Activated T-cell treated with anti-CD3 and anti-CD28 coated beads for 24 hours (primary cell): ENCODE measurements at regions not wholly inside any gene's neighbourhood (a gene's known extent, or its start where the extent isn't known, plus 50 kb on each side); places are given as distances from the start of the nearest gene placed in this dataset.
"Not testable (repeated sequence)": the region's sequence is repeated elsewhere in the genome, so short reads cannot be mapped to it uniquely, and the experiment has no call there.

Source experiments
- DNase-seq: peaks from one replicate; pipeline ENCODE4 v3.0.0-alpha.2; 2020; ENCODE audit warnings: low read depth

DNA sequence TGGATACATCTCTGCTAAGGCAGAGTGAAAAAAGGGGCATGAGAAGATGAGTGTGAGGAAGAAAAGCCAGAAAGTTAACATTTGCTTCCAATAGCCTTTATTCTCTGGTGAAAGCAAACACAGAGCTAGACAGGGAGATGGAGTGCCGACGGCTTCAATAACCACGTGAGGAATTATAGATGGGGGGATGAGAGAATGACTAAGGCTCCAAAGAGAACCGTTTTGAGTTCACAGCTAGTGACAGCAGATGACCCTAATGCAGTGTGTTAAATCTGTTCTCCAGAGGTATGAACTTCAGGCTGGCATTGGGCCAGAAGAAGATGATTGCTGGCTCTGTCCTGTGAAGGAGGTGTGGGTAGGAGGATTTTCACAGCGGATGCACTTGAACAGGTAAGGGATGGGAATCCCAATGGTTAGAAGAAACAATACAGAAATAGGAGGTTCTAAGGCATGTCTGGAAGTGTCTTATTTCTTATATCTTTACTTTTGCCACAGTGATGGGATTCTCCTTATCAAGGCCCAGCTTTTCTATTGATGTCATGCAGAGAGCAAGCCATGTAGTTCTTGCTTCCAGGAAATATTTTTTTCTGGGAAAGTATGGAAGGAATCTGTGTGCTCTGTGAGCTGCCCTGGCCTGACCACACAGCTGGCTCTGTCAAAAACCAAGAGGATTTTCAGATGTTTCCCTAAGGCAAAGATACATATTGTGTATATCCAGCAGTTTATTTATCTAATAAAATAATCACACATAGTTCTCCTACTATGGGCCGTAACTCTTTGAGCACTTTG lies 573.8 kb downstream of the LTN1 start:
- no peak for DNase-seq

GRCh38 chr21:28410256-28410655 lies 582.4 kb downstream of the LTN1 start:
- DNase-seq = no peak

DNA sequence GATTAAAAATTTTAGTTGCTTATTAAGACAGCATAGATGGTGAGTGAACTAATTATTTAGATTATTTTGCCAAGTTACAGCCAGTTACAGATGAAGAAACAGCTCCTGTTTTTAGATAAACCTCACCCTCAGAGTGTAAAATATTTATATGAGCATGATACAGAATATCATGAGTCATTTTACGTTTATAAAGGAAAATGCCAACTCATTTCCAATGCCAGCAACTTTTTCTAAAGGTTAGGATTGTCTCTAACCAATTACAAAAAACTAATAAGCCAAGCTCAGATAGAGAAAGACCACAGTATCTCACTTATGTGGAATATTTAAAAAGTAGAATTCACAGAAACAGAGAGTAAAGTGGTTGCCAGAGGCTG lies 590.1 kb downstream of the LTN1 start:
- DNase-seq = no peak

GRCh38 chr21:28397040-28397439 lies 595.6 kb downstream of the LTN1 start:
- DNase-seq = no peak

GRCh38 chr21:28396421-28396820 lies 596.3 kb downstream of the LTN1 start:
- DNase-seq = no peak

GRCh38 chr21:28393279-28393678 lies 599.4 kb downstream of the LTN1 start:
- no peak for DNase-seq

GRCh38 chr21:28391938-28392849 lies 600.5 kb downstream of the LTN1 start:
- DNase-seq = no peak

DNA sequence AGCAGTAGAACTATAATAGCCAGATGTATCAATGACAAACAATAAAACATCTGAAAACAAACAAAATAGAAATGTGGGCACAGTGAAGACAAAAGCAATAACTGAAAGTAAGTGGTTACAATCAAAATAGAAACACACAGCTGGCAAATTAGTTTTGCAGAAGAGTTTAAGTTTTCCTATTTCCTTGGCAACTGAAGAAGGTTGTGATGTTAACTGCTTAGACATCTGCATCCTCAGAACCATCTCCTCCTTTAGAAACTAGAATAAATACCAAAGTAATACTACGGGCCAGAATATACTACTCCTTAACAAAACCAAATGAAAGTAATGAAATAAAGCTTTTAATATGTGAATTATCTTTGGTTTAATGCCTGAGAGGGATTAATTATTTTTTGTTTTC lies 605.5 kb downstream of the LTN1 start:
- DNase-seq = no peak

DNA sequence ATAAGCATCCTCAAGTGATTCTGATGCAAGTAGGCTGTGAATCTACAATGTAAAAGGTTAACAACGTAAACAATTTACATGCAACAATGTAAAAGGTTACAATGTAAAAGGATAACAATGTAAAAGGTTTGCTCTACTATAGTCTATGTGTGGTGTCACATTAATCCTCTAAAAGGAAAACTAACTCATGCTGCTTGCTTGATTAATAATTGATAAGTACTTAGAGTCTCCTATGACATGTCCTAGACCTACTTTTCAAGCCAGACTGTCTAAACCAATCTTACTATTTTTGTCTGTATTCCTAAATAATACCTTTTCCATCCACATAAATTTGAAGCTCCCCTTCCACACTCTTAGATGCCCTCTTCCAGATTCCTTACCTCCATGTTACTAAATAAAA lies 606.8 kb downstream of the LTN1 start:
- DNase-seq = no peak

DNA sequence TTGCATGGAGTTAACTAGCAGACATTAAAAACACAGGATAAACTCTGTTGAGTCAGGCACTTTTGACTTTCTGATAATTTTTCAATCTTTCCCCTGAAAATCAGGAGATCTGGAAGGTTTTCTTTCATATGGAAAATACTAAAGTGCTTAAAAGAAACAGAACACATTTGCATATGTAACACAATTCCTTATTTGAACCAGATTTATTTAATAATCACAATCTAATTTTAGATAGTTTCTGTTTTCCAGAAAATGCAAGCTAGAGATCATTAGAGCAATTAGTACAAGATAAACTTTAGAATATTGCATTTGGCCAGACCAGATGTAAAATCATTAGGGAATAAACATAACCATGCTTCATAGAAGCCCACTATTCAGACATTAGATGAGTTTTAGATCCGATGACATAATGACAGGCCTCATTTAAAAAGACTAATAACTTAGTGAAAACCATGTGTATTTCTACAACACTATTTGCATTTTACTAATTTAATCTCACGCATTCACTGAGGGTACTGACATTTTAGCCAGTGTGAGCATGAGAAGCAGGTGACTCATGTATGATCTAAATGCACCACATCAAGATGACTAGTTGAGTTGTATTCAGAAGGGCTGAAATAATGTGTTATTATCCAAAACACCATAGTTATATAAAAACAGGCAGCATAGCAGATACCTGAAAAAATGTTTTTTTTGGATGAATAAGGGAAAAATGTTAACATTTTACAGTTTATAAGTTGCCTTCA lies 611.5 kb downstream of the LTN1 start:
- not testable (repeated sequence) for DNase-seq

- no peak for DNase-seq
Observed at GRCh38 chr21:28380241-28380640, 612.4 kb downstream of the LTN1 start.

- no peak for DNase-seq
Observed at GRCh38 chr21:28378026-28378425, 614.7 kb downstream of the LTN1 start.

DNA sequence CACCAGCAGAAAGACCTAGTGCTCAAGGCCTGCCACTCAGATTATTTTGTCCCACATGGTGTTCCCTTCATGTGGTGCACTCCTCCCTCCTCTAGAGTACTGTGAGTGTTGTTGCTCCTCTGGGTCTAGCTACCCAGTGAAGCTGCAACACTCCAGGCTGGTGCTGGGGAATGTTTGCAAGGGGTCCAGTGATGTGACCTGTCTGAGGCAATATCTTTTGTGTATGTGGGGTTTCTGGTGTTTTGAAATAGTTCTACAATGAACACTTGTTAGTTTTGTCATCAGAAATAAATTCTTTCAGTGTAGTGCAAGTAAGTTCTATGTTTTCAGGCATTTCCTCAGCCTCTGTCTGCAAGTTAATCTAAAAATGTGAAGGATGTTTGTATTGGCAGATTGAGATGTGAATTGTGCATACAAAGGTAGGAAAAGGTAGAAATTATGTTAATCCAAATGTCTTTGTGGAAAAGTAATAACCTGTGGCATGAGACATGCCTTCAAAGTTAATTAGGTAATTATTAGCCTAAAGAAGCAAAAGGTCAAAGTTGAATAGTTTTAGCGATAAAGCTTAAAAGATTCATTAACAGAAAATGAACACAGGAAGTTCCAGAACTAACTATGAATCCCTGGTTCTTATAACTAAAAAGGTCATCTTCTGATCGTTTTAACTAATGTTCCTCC lies 616.8 kb downstream of the LTN1 start:
- DNase-seq = no peak

DNA sequence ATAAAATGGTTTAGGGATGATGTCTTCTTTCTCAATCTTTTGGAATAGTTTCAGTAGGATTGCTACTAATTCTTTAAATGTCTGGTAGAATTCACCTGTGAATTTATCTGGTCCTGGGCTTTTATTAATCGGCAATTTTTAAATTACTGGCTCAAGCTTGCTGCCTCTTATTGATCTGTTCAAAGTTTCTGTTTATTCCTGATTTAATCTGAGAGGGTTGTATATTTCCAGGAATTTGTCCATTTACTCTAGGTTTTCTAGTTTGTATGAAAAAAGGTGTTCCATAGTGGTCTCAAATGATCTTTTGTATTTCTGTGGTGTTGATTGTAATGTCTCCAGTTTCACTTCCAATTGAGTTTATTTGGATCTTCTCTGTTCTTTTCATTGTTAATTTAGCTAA lies 617.8 kb downstream of the LTN1 start:
- no peak for DNase-seq

GRCh38 chr21:28371713-28372112 lies 621.0 kb downstream of the LTN1 start:
- DNase-seq = no peak

DNA sequence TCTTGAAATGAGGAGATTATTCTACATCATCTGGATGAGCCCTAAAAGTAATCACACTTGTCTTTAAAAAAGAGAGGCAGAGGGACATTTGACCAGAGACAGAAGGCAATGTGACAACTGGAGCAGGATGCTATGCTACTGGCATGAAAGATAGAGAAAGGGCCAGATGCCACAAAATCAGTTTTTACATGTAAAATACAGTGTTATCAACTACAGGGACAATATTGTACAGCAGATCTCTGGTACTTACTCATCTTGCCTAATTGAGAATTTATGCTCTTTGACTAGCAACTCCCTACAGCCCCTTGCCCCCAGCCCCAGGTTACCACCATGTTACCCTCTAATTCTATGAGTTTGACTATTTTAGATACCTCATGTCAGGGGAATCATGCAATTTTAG lies 633.4 kb downstream of the LTN1 start:
- no peak for DNase-seq

DNA sequence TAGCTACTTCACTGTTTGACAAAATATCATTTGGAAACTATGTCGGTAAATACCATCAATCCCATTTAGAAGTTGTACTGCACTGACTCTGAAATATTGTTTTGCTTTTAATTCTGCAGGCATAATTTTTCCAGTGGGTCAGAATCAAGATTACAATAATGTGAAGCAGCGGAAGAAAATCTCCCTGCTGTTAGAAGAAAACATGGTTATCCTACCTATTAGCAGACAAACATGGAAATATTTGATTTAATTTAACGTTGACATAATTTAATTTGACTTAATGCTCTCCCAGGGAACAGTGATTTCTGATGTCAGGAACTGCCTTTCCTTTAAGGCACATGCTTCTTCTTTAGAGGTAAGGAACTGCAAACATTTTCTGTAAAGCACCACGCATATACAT lies 634.0 kb downstream of the LTN1 start:
- DNase-seq = no peak

DNA sequence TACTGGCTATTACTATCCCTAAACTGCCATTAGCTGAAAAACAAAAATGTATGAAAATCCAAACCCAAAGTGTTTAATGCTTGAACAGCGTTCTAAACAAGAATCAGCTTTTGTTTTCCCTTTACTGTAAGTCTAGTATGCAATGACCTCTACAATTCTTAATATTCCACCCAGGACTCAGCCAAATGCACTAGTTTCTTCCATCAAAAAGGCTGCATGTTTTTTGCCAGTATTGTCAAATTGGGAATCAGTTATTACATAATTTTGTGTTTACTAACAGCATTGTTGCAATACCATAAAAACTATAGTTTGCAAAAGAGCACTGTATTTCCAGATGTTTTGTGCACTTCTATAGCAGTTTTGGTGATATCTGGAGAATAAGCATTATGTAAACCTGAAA lies 634.5 kb downstream of the LTN1 start:
- DNase-seq = no peak

DNA sequence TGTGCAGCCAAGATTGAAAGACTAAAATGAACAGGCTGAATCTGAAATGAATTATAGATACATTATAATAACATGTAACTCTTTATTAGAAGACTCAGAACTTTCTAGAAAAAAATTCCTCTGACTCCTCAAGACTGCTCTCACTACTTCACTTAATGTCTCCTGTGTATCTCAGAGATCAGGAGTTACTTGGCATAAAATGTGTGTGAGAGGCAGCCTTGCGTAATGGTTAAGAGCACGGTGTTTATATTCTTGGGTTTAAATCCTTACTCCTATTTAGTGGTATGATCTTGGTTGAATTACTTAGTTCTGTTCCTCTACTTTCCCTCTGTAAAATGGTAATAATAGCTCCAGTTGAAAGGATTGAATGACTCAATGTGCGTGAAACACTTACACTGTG lies 634.9 kb downstream of the LTN1 start:
- no peak for DNase-seq

- DNase-seq = no peak
Observed at GRCh38 chr21:28356422-28356821, 636.3 kb downstream of the LTN1 start.

DNA sequence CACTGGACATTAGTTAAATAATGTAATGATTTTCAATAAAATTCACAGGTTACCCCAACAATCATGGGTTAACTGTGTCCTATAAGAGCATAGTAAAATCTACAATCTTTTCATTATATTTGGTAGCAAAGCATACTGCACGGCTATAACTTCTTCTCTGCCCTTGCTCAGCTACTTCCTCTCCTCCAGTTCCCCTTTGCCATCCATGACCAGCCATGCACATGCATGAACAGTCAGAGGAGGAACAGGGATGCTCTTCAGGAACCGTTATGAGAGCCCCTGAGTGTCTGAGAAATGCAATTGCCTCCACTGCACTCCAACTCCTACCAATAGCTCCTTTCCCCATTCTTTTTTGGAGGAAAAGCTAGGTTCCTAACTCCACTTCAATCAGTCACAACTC lies 646.7 kb downstream of the LTN1 start:
- DNase-seq = no peak

GRCh38 chr21:28344985-28345384 lies 647.7 kb downstream of the LTN1 start:
- no peak for DNase-seq
